Gastrocnemius medialis (tissue), 4 donors: ENCODE measurements at regions not wholly inside any gene's neighbourhood (a gene's known extent, or its start where the extent isn't known, plus 50 kb on each side); places are given as distances from the start of the nearest gene placed in this dataset.

ENCODE experiments used
- ATAC-seq, 2 donors: fragments of 150-250 bp; one replicate each; pipeline ENCODE4 v1.9.1; 2016
- DNase-seq, 2 donors: peaks; one replicate each; pipeline ENCODE4 v3.0.0-alpha.2; 2019
- H3K27ac ChIP-seq, 4 donors: fragments of 200-600 bp; sonication (generic); 1 replicate in 1 of 4; 2 replicates in 3 of 4; pipeline ENCODE4 v1.5.1; 2016 to 2018; ENCODE audit warnings: mild to moderate bottlenecking in 2 of 4, moderate library complexity in 1 of 4
- H3K27me3 ChIP-seq, 3 donors: fragments of 200-600 bp; sonication (generic) in 2 of 3; 1 replicate in 1 of 3; 2 replicates in 2 of 3; pipeline versions ENCODE4 v1.5.1 to v1.6.0; 2016 to 2019; ENCODE audit warnings: mild to moderate bottlenecking in 1 of 3, moderate library complexity in 1 of 3
- H3K36me3 ChIP-seq, 2 donors: fragments of 200-600 bp; sonication (generic) in 1 of 2; one replicate each; pipeline ENCODE4 v1.5.1; 2017 to 2018
- H3K4me1 ChIP-seq, 2 donors: fragments of 200-600 bp; sonication (generic) in 1 of 2; one replicate each; pipeline ENCODE4 v1.5.1; 2016 to 2017; ENCODE audit warnings: mild to moderate bottlenecking in 2 of 2
- H3K4me3 ChIP-seq, 4 donors: fragments of 200-600 bp; sonication (generic) in 3 of 4; 1 replicate in 1 of 4; 2 replicates in 3 of 4; pipeline ENCODE4 v1.5.1; 2016 to 2019; ENCODE audit warnings: mild to moderate bottlenecking in 2 of 4
- H3K9me3 ChIP-seq, 3 donors: fragments of 200-600 bp; sonication (generic) in 2 of 3; 1 replicate in 1 of 3; 2 replicates in 2 of 3; pipeline ENCODE4 v1.5.1; 2016 to 2019
- POLR2A ChIP-seq, 2 donors: fragments of 450-650 bp; IDR thresholded peaks; one replicate each; pipeline ENCODE4 v1.6.1; 2017; ENCODE audit warnings: antibody characterized with exemption in 2 of 2, mild to moderate bottlenecking in 2 of 2, moderate library complexity in 2 of 2
- in situ Hi-C, 4 donors: fragments of 200-750 bp; cut with MboI; loops; one replicate each; pipeline versions ENCODE4 v1.15.0 to v1.8.0; 2017; ENCODE audit warnings: low sequenced_read_pairs in 4 of 4
- intact Hi-C: fragments of 100-400 bp; cut with DNase I; formaldehyde crosslinking; loops from one replicate; pipeline ENCODE4 v1.15.1; 2023; ENCODE audit warnings: low total_unique reads
- TF ChIP-seq, protein P1 (sequence below), 5 experiments: fragments of 450-650 bp in 3 of 5; fragments of 200-600 bp in 2 of 5; sonication (generic) in 2 of 5; IDR thresholded peaks in 4 of 5; conservative IDR thresholded peaks in 1 of 5; 1 replicate in 4 of 5; 2 replicates in 1 of 5; pipeline ENCODE4 v1.5.1; 2016 to 2019; ENCODE audit warnings: antibody characterized with exemption in 5 of 5, mild to moderate bottlenecking in 3 of 5, moderate library complexity in 3 of 5

DNA sequence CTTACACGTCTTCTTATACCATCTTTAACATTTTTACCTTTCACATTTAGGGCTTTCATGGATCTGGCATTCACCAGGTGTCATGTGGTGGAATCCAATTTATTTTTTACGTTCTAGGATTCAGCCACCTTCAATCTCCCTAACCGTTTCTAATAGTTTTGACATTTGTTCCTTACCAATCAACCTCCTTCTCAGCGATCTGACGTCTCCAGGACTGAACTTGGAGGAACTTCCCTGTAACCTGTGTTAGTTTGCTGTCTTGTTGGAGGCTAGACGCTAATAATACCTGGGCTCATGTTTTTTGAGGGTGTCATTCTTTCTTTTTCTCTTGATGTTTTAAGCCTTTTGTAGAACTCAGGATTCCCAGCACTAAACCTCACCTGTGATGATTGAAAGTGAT is 351.6 kb downstream of the THBS2 start:
- in situ Hi-C loops: no loop called here
- no peak overlapping the region for H3K27ac ChIP-seq
- H3K9me3 ChIP-seq: no peaks in the 10 kb centered on the region
- H3K27me3 ChIP-seq: no peaks in the 10 kb centered on the region
- no peak for TF ChIP-seq POLR2A (IDR thresholded peaks at IDR 0.05)
- TF ChIP-seq, protein P1, sequence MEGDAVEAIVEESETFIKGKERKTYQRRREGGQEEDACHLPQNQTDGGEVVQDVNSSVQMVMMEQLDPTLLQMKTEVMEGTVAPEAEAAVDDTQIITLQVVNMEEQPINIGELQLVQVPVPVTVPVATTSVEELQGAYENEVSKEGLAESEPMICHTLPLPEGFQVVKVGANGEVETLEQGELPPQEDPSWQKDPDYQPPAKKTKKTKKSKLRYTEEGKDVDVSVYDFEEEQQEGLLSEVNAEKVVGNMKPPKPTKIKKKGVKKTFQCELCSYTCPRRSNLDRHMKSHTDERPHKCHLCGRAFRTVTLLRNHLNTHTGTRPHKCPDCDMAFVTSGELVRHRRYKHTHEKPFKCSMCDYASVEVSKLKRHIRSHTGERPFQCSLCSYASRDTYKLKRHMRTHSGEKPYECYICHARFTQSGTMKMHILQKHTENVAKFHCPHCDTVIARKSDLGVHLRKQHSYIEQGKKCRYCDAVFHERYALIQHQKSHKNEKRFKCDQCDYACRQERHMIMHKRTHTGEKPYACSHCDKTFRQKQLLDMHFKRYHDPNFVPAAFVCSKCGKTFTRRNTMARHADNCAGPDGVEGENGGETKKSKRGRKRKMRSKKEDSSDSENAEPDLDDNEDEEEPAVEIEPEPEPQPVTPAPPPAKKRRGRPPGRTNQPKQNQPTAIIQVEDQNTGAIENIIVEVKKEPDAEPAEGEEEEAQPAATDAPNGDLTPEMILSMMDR (IDR thresholded peaks at IDR 0.05 in 4 of 5, conservative IDR thresholded peaks at IDR 0.05 in 1 of 5): no peak
- H3K4me3 ChIP-seq: no peak overlapping the region
- DNase-seq (no peak), ATAC-seq (no peak)
- intact Hi-C loops: no loop called here
- H3K4me1 ChIP-seq: peaks cover 10 to 13% of the 10 kb centered on the region in 2 donors
- no peaks in the 10 kb centered on the region for H3K36me3 ChIP-seq

DNA sequence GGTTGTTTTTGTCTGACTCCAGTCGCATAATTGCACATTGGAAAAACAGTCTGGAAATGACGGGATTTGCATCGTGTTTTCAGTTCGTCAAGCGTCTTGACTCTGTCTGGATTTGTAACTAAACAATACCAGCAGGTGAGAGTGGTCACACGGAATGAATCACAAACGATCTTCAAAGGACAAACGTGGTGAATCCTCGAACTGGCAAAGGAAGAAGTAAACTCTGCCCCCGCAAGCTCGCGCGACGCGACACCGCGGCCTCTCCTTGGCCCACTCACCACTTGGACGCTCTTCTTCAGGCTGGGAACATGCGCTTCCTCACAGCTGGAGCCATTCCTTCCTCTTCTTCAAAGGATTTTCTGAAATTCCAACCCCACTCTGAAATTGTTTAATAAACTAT is 352.6 kb downstream of the THBS2 start:
- H3K36me3 ChIP-seq: no peaks in the 10 kb centered on the region
- in situ Hi-C loops: no loop called here
- H3K4me3 ChIP-seq: no peak overlapping the region
- no peak overlapping the region for H3K27ac ChIP-seq
- DNase-seq (no peak), ATAC-seq (no peak)
- intact Hi-C loops: no loop called here
- H3K9me3 ChIP-seq: no peaks in the 10 kb centered on the region
- H3K4me1 ChIP-seq: peaks cover 4 to 5% of the 10 kb centered on the region in 2 donors
- no peaks in the 10 kb centered on the region for H3K27me3 ChIP-seq
- no peak for TF ChIP-seq POLR2A (IDR thresholded peaks at IDR 0.05)
- TF ChIP-seq, protein P1 (IDR thresholded peaks at IDR 0.05 in 4 of 5, conservative IDR thresholded peaks at IDR 0.05 in 1 of 5): no peak

DNA sequence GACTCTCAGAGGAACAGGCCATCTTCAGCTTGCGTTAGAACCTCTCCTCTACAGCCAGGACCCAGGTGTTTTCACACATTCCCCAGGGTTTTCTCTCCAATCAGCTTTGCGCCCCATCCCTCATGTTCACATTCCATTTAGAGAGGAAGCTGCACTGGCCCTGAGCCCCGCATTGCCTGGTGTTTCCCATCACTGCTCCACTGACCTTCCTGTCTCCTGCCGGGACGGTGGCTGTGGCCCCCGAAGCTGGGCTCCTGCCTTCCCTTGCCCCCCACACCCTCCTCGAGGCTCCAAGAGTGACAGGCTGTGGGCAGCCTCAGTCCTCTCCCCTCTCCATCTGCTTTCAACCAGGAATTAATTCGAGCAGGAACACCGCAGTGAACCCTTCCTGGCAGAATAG is 357.3 kb downstream of the THBS2 start:
- Histone ChIP-seq H3K27me3 (no peaks in the 10 kb centered on the region), H3K9me3 (no peaks in the 10 kb centered on the region), H3K4me3 (no peak overlapping the region), H3K4me1 (peaks cover 0 to 5% of the 10 kb centered on the region in 2 donors), H3K27ac (no peak overlapping the region), H3K36me3 (no peaks in the 10 kb centered on the region)
- DNase-seq (no peak), ATAC-seq (no peak)
- intact Hi-C loops (no loop called here), in situ Hi-C loops (loop anchor here in 1 of 4 donors (25.0 kb wide), 1 partner anchor 534 kb away; no protein-coding TSS in a partner anchor)
- TF ChIP-seq POLR2A (IDR thresholded peaks at IDR 0.05): no peak
- TF ChIP-seq, protein P1 (IDR thresholded peaks at IDR 0.05 in 4 of 5, conservative IDR thresholded peaks at IDR 0.05 in 1 of 5): no peak

DNA sequence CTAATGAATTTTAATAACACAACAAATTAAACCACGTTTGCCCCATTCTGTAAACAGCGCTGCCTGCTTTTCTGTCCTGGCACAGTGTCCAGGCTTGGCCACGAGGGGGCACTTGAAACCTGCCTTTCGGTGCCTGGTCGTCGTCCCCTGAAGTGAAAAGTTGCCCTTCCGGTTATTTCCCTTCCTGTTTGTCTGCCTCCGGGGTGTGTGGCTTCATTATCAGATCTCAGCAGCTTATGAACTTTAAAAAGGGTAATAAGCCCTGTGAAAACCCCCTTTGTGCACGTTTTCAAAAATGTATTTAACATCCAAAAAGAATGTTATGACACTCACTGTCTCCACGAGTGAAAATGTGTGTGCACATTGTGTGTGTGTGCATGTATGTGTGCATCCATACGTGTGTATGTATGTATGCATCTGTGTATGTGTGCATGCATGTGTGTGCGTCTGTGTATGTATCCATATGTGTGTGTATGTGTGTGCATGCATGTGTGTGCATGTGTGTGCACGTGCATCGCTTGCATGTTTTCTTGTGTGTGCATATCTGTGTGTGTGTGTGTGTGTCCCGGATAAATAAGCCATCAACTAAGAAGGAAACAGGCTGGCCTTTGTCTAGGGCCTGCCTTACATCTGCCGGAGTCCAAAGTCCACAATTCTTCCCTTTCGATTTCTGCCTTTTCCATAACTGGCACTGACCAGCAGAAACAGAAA is 358.4 kb downstream of the THBS2 start:
- Histone ChIP-seq H3K9me3 (no peaks in the 10 kb centered on the region), H3K36me3 (no peaks in the 10 kb centered on the region), H3K27me3 (no peaks in the 10 kb centered on the region), H3K4me3 (peak overlapping the region; percentile 30 to 45 (median 36)), H3K4me1 (peaks cover 0 to 5% of the 10 kb centered on the region in 2 donors), H3K27ac (no peak overlapping the region)
- DNase-seq (peak; percentile 47 to 57), ATAC-seq (peak; percentile 74 to 78)
- intact Hi-C loops: no loop called here
- in situ Hi-C loops: loop anchor here in 1 of 4 donors (25.0 kb wide), 1 partner anchor 533 kb away; no protein-coding TSS in a partner anchor
- no peak for TF ChIP-seq POLR2A (IDR thresholded peaks at IDR 0.05)
- TF ChIP-seq, protein P1 (IDR thresholded peaks at IDR 0.05 in 4 of 5, conservative IDR thresholded peaks at IDR 0.05 in 1 of 5): peak; percentile 67 to 90 (median 80)
